ENCODE measurements at regions not wholly inside any gene's neighbourhood (a gene's known extent, or its start where the extent isn't known, plus 50 kb on each side); places are given as distances from the start of the nearest gene placed in this dataset.
"Not testable (repeated sequence)": the region's sequence is repeated elsewhere in the genome, so short reads cannot be mapped to it uniquely, and the experiment has no call there.

DNA sequence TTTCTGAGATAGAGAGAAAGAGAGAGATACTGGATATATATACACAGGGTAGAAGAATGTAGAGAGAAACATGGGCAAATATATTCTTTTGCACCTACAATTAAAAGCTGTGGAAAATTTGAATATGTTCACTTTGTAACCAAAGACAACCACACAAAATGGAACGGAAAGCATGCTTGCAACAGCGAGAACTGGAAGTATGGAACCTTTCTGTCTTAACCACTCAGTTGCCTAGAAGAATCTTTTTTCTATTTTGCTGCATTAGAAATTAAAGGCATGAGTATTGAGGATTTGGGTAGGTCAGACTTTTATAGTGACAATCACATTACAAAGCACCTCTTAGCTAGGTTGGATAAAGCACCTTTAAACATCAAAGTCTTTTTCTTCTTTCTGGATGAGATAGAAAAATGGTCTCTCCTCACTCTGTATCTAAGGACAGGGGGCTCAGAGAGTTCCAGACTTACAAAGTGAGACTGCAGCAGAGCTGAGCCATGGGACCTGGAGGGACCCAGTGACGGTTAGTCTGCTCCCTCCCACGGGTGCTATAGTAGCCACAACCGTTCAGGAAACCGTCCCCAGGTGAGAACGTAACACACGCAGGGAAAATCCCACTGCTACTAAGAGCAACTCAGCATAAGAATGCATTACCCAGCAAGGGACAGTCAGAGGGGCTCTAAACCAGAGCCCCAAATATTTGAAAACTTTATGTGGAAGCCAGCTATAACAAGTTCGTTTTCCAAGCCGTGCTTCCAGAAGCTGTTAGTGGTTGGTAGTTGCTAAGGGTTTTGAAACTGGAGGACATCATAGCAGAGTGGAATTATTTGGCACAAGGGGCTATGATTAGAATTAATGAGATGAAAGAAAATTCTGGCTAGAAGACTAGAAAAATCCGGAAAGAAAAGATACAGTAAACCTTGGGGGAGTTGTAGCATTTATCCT is 97.1 kb downstream of the DAD1 start:
- DNase-seq (ENCODE audit: low read depth): no peak

DNA sequence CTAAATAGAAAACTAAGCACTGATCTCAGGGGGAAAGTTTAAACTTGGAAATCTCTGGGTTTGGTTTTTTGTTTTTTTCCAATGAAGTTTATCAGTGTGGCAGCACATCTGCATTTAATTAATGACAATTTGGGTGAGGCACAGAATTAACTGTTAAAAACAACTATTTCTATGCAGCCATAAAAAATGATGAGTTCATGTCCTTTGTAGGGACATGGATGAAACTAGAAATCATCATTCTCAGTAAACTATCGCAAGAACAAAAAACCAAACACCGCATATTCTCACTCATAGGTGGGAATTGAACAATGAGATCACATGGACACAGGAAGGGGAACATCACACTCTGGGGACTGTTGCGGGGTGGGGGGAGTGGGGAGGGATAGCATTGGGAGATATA is 98.0 kb downstream of the DAD1 start:
- not testable (repeated sequence) for DNase-seq (ENCODE audit: low read depth)

DNA sequence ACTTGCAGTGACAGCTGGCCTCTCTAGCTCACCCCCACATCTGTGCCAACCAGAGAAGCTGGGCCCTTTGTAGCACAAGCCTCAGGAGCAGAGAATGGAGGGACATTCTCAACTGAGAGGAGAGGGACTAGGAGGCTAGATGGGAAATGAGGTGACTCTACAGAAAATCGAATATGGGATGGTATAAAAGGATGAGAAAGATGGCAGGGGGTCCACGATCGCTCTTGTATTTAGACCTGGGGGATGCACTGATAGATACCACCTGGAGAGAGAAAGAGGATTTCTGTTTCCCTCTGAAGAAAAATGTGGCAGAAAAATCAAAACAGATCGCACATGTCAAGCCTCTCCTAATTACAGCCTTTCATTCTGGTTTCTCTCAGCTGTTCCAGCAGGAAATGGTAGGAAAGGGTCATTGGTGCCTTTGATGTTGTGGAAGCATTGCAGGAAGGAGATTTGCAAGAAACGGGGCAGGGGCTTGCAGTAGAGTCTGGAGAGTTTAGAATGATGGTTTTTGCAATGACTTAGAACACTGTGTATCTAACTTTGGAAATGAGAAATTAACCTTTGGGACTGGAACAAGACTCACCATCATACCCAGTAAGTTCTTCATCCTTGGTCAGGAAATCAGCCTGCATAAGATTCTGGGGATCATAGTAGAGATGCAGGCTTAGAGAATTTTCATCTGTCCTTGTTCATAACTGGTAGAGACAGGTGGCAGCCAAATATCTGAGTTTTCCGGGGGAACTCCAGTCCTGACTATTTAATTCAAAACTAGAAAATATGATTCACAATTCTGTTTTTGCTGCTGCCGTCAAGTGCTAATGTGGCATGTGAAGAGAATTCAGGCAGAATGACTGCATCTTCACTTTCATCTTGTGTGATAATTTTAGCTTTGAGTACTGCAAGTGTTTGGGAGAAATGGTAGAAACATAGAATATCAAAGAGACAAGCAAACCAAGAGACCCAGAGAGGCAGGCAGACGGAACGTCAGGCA is 98.8 kb downstream of the DAD1 start:
- no peak for DNase-seq (ENCODE audit: low read depth)

DNA sequence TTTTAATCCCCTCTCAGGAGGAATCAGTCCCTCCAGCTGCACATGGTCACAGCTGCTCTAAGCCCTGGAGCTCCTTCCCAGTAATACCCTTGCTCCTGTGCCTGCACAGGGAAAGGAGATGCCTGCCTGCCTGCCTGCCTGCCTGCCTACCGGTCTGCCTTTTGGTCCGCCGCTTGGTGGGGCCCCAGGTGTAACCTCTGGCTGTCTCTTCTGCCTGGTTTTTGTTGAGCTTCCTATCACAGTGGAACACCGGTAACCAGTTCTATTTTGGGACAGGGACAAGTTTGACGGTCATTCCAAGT is 99.8 kb downstream of the DAD1 start:
- DNase-seq (ENCODE audit: low read depth): no peak

DNA sequence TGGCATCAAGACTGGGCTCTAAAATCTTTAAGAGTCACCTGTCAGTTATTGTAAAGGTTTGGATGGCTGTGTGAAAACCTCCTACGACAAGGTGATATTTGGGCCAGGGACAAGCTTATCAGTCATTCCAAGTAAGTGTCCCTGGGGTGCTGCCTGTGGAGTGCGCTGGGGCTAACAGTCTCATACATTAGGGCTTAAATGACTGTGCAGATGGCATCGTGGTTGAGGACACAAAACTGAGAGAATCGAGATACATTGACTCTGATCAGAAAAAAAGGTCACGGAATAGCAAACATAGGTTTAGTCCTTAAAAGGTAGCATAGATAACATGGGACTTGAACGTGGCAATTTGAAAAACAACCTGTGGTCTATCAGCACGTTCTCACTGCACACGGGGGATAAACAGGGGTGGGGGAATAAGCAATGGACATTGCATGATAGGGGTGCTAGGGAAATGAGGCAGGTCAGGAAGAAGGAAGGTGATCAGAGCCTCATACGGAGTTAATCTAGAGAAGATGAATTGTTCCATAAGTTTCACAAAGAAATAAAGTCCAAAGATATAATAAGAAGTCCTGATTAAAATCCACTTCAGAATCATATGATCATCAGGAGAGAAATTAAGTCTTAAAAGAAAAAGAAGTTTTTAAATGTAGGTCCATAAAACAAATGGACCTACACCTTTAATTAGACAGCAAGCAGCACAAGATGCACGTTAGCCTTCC is 100.3 kb downstream of the DAD1 start:
- no peak for DNase-seq (ENCODE audit: low read depth)

DNA sequence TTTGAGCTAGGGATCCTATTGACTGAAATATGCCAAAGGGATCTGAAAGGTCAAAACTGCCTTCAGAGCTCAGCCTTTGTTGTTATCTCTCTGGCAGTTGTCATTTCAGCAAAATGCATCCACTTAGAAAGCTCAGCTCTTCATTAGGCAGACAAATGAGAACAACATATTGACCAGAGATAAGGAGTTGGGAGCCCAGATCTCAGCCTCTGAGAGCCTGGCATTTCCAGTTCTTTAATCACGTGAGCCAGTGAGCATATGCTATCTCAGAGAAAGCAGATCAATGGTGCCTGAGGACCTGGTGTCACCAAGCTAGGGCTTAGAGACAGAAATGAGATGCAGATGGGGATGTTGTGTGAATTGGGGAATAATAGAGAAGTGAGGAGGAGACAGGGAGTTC is 101.1 kb downstream of the DAD1 start:
- DNase-seq (ENCODE audit: low read depth): no peak

DNA sequence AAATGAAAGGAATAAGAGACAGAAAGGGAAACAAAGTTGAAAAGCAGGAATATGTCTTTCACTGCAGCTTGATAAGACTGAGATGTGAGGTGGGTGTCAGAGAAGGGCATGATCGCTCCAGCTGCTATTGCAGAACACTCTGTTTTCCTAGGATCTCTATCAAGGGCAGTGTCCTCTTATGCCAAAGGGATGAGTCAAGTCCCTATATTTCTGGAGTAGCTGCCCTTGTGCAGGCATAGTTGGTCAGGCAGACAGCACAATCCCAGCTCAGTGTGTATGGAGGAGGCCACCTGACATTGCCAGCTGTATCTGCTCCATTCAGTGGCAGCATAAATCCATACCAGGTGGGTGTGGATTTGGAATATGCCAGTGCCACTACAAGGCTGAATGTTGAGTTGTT is 101.6 kb downstream of the DAD1 start:
- no peak for DNase-seq (ENCODE audit: low read depth)

DNA sequence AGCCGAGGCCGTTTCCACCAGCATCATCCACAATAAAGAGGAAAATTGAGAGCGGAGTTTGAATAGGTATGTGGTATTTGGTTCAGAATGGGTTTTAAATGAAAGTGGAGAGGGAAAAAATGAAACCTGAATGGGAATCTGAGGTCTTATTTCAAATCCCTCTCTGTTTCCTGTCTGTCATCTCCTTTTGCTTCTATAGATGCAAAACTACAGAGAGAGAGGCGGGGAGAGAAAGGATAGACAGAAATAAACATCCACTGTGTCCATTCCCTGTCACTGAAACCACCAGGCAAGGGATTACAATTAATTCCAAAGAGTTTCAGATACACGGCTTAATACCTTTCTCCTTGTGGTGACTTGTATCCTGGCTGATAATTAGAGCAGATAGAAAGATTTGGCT is 102.3 kb downstream of the DAD1 start:
- no peak for DNase-seq (ENCODE audit: low read depth)

DNA sequence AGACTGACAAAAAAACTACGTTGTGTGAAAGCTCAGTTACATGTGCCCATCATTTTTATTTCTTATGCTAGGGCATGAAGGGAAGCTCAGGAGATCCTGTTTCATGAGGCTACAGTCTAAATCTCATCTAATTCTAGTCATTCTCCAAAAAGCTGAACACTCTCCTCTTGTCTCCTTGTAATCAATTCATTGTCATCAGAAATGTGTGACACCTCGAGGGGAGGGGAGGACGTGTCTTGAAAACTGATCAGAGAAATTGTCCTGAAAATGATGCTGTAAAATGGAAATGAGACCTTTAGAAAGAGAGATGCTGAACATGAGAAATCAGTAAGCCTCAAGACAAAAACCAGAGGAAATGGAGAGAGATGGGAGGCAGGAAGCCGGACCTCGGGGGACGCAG is 103.4 kb downstream of the DAD1 start:
- no peak for DNase-seq (ENCODE audit: low read depth)

DNA sequence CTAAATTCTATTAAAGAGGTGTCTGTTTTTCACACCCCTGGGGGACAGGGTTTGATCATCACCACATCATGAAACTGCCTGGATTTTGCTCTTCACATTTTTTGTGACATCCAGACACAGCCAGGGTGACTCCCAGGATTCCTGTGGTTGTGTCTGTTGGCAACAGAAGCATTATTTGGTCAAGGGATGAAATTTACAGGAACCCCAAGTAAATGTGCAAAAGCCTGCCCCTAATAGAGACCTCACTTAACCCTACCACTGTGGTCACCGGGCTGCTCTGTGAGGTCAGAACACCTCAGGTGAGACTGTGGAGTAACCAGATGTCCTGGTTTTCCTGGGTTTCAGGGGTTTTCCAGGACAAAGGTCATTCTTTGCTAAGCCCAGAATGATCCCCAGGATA is 103.8 kb downstream of the DAD1 start:
- DNase-seq (ENCODE audit: low read depth): no peak

DNA sequence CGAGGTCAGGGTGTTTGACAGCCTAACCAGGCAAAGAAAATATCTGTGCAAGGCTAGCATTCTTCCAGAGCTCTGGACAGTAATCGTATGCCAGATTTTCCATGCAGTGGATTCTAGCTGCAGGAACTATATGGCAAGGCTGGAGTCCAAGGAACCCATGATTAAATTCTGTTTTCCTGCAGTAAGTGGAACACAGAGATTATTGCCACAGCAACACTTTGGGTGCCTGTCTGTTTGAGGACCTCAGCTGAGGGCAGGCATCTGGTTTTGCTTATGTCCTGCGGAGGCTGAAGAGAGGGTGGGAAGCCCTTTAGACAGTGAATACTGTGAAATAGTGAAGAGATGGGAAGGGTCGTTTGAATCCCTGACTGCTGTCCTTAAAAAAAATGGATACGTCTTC is 104.4 kb downstream of the DAD1 start:
- DNase-seq (ENCODE audit: low read depth): no peak

DNA sequence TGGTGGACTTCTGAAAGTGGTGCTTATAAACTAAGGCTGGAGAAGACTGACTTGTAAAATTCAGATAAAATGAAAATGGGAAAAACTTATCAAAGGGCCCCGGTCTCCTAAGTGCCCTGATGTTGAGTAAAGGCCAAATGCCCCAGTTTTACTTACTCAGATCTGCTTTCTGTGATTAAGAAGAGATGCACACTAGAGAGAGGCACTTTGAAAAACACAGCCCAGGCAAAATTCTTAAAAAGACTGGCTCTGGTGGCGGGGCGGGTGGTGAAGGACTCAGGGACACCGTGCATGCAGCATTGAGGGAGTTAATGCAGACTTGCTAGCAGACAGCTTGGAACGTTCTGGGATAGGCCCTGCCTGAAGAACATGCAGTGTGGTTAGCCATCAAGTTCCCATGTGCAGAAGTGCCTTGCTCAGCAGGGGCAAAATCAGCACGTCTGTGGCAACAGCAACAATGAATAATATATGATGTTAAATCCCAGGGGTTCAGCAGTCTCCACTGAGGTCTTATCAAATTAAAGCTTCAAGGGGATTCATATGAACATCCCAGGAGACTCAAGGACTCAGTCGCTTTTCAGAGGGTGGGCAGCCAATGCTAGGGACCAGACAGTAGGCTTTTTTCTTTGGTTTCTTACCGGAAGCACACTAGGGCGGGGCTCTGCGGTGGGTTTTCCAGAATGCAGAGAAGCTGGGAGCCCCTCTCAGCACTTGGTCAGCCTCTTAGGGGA is 105.0 kb downstream of the DAD1 start:
- DNase-seq (ENCODE audit: low read depth): no peak

DNA sequence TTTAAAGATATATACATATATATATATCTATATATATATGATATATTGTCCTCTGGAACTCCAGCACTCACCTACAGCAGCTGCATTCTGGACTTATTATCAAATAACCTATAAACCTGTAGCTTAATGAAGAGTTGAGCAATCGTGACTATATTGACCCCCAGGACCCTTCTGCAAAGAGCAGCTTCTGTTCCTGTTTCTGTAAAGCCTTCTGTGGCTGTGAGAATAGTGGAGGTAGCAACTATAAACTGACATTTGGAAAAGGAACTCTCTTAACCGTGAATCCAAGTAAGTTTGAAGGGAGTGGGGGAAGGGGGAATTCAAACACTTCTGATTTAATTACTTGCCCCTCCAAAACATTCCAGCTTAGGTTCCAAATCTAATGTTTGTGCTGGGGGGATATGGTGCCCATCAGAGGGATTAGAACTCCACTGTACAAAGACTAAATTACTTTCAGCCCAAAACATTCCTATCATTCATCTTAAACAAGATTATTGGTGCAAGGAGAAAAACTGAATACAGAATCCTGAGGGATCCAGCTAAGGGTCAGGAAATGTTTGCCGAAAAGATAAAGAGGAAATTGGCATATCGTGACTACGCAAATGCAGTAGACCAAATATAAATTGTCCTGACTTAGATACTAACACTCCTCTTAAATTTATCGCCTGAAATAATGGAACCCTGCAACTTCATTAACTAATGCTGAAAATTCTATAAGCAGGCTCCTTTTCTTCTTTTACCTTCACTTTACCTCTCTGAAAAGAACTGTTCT is 106.1 kb downstream of the DAD1 start:
- DNase-seq (ENCODE audit: low read depth): no peak

DNA sequence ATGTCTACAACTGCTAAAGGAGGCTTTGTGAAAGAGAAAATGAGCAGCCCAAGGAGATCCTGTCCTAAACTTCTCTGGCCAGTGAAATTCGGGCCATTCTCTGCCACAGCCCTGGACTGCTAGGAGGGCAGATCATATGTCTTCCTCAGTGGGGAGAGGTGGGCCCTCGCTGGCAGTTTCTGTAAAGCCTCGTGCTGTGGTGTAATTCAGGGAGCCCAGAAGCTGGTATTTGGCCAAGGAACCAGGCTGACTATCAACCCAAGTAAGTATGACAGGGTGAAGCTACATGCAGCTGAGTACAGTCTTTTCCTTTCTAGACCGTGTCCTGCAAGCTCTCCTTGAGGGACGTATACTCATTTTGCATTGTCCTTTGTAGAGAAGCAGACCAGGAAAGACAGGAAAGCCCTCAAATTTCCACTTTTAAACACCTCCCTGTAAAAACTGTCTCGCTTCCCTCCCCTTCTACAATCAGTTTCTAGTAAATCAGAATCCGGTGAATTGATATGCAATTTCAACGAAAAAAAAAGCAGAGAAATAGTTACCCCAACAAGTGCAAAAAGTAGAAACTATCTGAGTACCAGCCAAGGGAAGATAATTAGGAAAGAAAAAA is 106.8 kb downstream of the DAD1 start:
- DNase-seq (ENCODE audit: low read depth): no peak

DNA sequence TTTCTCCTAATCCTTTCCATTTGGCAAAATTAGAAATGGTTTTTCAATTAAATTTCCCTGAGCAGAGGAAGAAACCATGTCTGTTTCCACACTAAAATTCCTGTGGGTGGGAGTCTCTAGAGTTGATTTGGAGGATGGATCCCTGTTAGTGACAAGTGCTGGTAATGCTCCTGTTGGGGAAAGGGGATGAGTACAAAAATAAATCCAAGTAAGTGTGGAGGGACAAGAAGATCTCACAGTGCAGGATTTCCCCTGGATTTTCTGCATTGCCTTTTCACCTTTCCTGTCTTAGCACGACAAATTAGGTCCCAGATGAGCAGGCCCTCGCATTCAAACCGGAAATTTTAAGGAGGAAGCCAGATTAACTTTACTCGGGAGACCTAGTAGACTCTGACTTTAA is 107.5 kb downstream of the DAD1 start:
- no peak for DNase-seq (ENCODE audit: low read depth)

DNA sequence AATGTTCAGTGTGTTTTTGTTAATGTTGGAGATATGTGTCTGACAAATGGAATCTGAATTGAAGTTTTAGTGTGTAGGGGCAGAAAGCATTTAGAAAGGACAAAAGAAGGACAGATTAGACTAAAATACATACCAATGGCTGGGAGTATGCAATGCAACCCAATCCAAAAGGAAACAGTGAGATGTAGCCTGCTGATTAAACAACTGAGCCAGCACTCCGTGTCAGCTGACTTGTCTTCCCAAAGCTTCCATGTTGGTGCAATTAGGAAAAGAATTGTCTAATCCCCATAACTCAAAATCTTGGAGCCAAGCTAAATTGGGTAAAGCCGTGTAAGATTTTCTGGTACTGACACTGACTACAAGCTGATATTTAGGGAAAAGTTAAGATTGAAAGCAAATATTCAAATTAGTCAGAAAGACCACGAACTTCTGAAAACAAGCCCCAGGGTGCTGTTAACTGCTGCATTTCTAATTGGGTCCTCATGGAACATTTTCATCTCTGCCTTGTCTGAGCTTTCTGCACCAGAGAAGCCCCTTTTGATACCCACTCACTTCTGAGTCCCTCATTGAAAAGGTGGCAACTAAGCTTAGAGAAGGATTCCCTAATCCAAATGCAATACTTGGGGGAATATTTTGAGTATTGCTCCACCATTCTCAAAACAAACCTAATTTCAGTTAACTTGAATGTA is 109.1 kb downstream of the DAD1 start:
- no peak for DNase-seq (ENCODE audit: low read depth)

DNA sequence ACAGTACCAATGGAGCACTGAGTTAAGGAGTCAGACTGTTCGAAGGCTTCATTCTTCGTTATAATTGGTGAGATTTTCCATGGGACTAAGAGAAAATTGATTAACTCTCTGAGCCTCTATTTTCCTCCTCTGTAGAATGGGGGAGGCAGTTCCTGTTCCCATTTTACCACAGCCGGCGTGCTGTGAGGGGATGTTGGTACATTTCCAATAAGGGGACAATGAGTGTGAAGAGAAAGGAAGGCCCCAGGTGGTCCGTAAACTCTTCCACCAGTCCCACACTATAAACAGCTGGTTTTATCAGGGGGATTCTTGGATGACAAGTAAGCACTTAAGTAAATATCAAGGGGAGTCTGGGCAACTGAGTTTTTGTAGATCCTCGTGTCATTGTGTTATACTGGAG is 109.9 kb downstream of the DAD1 start:
- no peak for DNase-seq (ENCODE audit: low read depth)

DNA sequence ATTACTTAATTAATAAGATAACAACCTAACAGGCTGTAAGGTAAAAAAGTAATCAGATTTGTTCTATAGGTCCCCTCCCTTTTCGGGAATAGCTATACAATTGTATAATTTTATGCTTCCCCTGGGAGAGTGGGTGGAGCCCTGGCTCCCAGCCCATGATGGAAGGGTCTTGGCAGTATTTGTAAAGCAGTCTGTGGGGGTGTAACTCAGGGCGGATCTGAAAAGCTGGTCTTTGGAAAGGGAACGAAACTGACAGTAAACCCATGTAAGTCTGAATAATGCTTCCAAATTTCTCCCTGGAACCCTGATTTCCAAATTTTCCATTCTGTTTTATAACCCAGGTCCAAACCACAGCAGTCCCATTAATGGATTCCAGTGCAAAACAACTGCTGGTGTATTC is 110.4 kb downstream of the DAD1 start:
- no peak for DNase-seq (ENCODE audit: low read depth)

DNA sequence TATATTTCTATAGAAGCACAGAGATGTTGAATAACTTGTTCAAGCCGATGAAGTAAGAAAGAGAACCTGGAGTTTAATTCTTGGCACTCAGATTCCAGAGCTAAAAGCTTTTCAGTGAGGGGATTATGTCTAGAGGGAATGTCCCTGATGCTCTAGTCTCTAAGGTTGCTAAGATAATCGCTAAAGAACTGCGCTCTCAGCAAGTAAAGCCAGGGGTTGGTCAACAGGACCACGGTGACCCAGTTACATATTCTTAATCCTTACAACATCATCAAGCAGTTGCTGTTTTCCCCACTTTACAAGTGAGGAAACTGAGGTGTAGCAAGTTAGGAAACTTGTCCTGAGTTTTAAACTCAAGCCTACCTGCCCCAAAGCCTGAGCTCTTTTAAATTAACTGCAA is 110.8 kb downstream of the DAD1 start:
- no peak for DNase-seq (ENCODE audit: low read depth)
